Activated CD4-positive, alpha-beta T cell treated with anti-CD3 and anti-CD28 coated beads, Interleukin-2, amount 10 ng/mL, durations not matched to agents 7 days and 5 days (primary cell): ENCODE measurements at regions not wholly inside any gene's neighbourhood (a gene's known extent, or its start where the extent isn't known, plus 50 kb on each side); places are given as distances from the start of the nearest gene placed in this dataset.

ENCODE experiments used
- CTCF ChIA-PET: fragments of 350-600 bp; sonication (Branson Sonifier 250); formaldehyde crosslinking; loops from one replicate; lab custom pipeline; 2021; ENCODE audit warnings: antibody characterized with exemption; lab: Charles Lee
- POLR2A ChIA-PET: fragments of 350-600 bp; sonication (Branson Sonifier 250); formaldehyde crosslinking; loops from one replicate; lab custom pipeline; 2021; ENCODE audit warnings: antibody characterized with exemption; lab: Charles Lee
- DNase-seq: peaks from one replicate; pipeline ENCODE4 v3.0.0-alpha.2; 2020
- H3K27ac Mint-ChIP-seq: one replicate; pipeline ENCODE4 v1.8.0; 2021; ENCODE audit warnings: mild to moderate bottlenecking, moderate library complexity, mixed read lengths
- H3K27me3 Mint-ChIP-seq: one replicate; pipeline ENCODE4 v1.8.0; 2021; ENCODE audit warnings: mixed read lengths
- H3K36me3 Mint-ChIP-seq: one replicate; pipeline ENCODE4 v1.8.0; 2021; ENCODE audit warnings: low read depth, mixed read lengths
- H3K4me1 Mint-ChIP-seq: one replicate; pipeline ENCODE4 v1.8.0; 2021; ENCODE audit warnings: mixed read lengths
- H3K4me3 Mint-ChIP-seq: one replicate; pipeline ENCODE4 v1.8.0; 2021; ENCODE audit warnings: mild to moderate bottlenecking, moderate library complexity, mixed read lengths
- H3K9me3 Mint-ChIP-seq: one replicate; pipeline ENCODE4 v1.8.0; 2021; ENCODE audit warnings: mixed read lengths

DNA sequence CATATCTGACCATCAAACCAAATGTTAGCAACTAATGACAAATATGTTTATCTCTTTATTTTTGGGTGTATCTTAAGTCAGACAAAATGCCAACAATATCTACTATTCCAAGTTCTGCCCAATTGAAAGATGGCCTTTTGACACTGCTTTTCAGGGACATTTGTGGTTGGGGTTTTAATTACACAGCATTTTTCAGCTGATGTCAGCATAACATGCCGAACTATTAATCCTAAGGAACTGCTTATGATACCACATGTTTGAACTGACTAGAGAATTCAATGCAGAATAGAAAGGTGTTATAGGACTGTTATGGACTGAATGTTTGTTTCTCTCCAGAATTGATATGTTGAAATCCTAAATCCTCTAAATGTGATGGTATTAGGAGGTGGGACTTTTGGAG lies 445.1 kb downstream of the TMA16 start:
- H3K27me3 Mint-ChIP-seq = no peaks in the 10 kb centered on the region

DNA sequence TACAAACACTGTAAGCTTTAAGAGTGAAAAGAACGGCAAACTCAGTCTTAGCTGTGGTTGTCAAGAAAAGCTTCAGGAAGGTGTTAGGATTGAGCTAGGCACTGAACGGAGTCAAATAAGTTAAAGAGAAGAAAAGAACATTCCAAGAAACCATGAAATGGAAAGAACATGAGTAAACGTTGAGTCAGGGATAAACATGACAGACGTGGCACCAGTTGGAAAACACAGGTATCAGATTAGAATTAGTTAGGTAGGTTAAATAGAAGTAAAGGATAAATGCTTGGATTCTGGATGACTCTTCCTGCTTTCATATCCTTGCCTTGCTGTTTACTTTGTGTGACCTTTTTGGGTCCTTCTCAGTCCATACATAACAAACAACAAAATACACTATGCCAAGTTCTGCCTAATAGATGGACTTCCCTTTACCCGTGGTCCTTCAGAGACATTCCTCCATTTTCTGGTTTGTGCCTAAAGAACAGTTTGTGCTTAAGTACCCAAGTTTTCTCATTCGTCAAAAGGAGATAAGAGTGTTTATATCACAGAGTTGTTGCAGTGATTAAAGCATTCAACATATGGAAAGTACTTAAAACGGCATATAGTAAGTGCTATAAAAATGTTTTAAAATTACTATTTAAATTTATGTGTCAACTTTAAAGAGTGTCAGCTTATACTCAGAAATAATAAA lies 446.9 kb downstream of the TMA16 start:
- Mint-ChIP-seq H3K27me3 (no peaks in the 10 kb centered on the region), H3K9me3 (peaks cover 2% of the 10 kb centered on the region), H3K27ac (no peak overlapping the region), H3K4me3 (no peak overlapping the region), H3K4me1 (no peaks in the 10 kb centered on the region), H3K36me3 (no peaks in the 10 kb centered on the region)
- DNase-seq = no peak
- ChIA-PET CTCF (no interaction called here), POLR2A (no interaction called here)

More for the DNA sequence above, 445.1 kb downstream of the TMA16 start:
- no peak for DNase-seq
- Mint-ChIP-seq H3K9me3 (peaks cover 2% of the 10 kb centered on the region), H3K4me1 (no peaks in the 10 kb centered on the region), H3K4me3 (no peak overlapping the region), H3K27ac (no peak overlapping the region), H3K36me3 (no peaks in the 10 kb centered on the region)
- ChIA-PET POLR2A (no interaction called here), CTCF (no interaction called here)

DNA sequence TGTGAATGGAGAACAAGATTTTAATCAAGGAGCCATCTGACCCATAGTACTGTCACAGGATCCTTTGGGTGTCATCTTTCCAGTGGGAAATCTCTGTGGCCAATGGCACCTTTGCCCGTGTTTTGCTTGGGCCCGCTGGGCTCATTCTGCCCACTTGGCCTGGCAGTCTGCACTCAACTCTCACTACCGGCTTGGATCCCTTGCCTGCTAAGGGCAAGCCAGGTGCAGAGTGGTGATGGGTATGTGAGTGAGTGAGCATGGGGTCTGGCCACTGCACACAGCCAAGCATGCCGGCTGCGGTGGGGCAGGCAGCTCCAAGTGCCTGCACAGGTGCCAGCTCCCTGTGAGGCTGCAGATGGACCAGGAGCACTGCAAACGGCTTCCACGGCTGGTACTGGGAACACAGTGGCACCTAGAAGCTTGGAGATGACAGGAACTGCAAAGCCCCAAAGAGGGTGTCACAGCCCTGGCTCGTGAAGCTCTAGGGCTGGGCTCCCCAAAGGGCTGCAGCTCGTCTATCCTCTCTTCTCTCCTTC lies 454.5 kb downstream of the TMA16 start:
- POLR2A ChIA-PET = no interaction called here
- DNase-seq = no peak
- H3K36me3 Mint-ChIP-seq = no peaks in the 10 kb centered on the region
- H3K4me3 Mint-ChIP-seq = no peak overlapping the region
- peaks cover 4% of the 10 kb centered on the region for H3K9me3 Mint-ChIP-seq
- H3K27me3 Mint-ChIP-seq = no peaks in the 10 kb centered on the region
- no peaks in the 10 kb centered on the region for H3K4me1 Mint-ChIP-seq
- no peak overlapping the region for H3K27ac Mint-ChIP-seq
- CTCF ChIA-PET = no interaction called here

DNA sequence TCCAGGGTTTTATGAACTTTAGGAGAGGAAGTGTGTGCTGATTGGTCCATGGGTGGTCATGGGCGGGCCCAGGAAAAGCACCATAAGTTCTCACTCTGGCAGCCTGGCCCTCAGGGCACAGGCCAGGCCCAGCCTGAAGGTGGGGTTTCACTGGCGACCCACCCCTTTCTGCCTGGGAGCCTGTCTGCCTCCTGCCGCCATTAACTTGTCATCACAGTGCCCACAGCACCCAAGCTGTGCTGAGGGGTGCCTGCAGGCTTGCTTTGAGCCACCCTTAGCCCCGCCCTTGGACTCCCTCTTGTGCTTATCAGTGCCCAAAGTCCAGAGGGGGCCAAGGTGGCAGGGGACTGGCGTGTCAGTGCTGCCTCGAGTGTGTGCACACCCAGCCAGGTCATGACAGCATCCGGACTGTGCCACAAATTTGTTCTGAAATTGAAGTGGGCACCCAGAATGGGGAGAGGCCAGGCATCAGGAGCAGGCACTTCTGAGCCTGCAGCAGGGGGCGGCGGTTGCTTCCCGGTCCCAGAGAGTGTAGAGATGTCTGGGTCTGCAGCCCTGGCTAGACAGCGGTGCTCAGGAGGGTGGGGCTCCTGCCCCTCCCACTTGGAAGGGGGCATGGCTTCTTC lies 455.6 kb downstream of the TMA16 start:
- no peaks in the 10 kb centered on the region for H3K36me3 Mint-ChIP-seq
- H3K27ac Mint-ChIP-seq = no peak overlapping the region
- ChIA-PET POLR2A (no interaction called here), CTCF (no interaction called here)
- DNase-seq = no peak
- H3K27me3 Mint-ChIP-seq = no peaks in the 10 kb centered on the region
- no peaks in the 10 kb centered on the region for H3K4me1 Mint-ChIP-seq
- H3K4me3 Mint-ChIP-seq = no peak overlapping the region
- peaks cover 4% of the 10 kb centered on the region for H3K9me3 Mint-ChIP-seq

DNA sequence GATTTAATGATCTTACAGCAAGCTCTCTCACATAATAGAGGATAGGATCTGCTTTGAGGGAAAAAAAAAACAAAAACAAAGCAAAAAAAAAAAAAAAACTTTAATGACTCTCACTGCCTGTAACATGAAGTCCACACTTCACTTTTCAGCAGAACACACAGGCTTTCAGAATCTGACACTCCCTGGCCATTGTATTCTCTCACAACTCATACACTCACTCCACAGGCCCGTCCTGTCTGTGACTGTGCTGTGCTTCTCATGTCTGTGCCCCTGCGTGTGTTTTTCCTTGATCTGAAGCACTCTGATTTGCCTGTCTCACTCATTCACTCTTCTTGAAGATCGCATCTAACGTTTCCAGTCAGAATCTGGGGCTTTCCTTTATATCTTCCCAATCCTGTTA lies 460.8 kb downstream of the TMA16 start:
- H3K4me3 Mint-ChIP-seq = no peak overlapping the region
- ChIA-PET CTCF (no interaction called here), POLR2A (no interaction called here)
- H3K4me1 Mint-ChIP-seq = no peaks in the 10 kb centered on the region
- H3K27me3 Mint-ChIP-seq = no peaks in the 10 kb centered on the region
- no peak for DNase-seq
- H3K36me3 Mint-ChIP-seq = no peaks in the 10 kb centered on the region
- H3K27ac Mint-ChIP-seq = no peak overlapping the region
- no peaks in the 10 kb centered on the region for H3K9me3 Mint-ChIP-seq

DNA sequence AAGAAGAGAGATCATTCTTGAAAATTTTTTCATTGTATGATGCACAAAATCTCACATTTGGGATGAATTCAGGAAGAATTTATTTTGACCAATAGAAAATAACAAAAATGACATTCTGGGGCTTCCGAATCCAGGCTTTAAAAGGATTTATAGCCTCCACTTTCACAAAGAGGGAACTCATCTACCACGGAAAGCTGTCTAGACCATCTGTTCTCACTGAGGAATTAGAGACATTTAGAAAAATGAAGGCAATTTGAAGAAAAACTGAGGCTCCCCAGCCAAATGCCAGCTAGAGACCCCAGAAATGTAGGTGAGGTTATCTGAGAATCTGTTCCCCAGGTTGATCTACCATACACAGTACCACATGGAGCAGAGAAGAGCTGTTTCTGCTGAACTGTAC lies 464.3 kb downstream of the TMA16 start:
- H3K27ac Mint-ChIP-seq = no peak overlapping the region
- H3K36me3 Mint-ChIP-seq = no peaks in the 10 kb centered on the region
- ChIA-PET CTCF (no interaction called here), POLR2A (no interaction called here)
- no peaks in the 10 kb centered on the region for H3K9me3 Mint-ChIP-seq
- no peaks in the 10 kb centered on the region for H3K4me1 Mint-ChIP-seq
- H3K27me3 Mint-ChIP-seq = no peaks in the 10 kb centered on the region
- no peak for DNase-seq
- no peak overlapping the region for H3K4me3 Mint-ChIP-seq

DNA sequence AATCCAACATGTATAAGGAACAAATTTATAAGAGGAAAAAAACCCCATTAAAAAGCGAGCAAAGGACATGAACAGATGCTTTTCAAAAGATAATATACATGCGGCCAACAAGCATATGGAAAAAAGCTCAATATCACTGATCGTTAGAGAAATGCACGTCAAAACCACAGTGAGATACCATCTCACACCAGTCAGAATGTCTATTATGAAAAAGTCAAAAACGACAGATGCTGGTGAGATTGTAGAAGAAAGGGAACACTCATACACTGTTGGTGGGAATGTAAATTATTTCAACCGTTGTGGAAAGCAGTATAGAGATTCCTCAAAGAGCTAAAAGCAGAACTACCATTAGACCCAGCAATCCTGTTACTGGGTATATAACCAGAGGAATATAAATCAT lies 465.4 kb downstream of the TMA16 start:
- Mint-ChIP-seq H3K4me3 (no peak overlapping the region), H3K4me1 (no peaks in the 10 kb centered on the region), H3K9me3 (no peaks in the 10 kb centered on the region), H3K27ac (no peak overlapping the region), H3K27me3 (no peaks in the 10 kb centered on the region), H3K36me3 (no peaks in the 10 kb centered on the region)
- ChIA-PET POLR2A (no interaction called here), CTCF (no interaction called here)
- no peak for DNase-seq

DNA sequence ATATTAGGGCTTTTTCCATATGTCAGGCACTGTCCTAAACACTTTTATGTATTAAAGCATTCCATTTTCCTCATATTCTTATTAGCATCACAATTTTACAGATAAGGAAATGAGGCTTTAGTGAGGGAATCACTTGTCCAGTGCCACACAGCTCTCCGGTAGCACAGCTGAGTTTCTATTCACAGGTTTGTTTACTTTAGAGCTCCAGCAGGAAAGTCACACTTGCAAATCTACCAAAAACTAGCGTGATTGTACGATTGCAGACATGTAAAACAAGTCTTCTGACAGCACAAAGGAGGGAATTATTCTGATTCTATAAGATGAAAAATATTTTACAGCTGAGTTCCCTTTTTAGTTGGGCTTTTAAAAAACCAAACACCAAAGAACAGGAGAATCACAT lies 472.1 kb downstream of the TMA16 start:
- no peaks in the 10 kb centered on the region for H3K36me3 Mint-ChIP-seq
- ChIA-PET CTCF (interaction anchor here (0.6 kb wide), 1 partner anchor 12 kb away, joined by 4 read pairs; no protein-coding TSS in a partner anchor), POLR2A (no interaction called here)
- DNase-seq = no peak
- no peak overlapping the region for H3K4me3 Mint-ChIP-seq
- H3K9me3 Mint-ChIP-seq = no peaks in the 10 kb centered on the region
- no peaks in the 10 kb centered on the region for H3K4me1 Mint-ChIP-seq
- H3K27me3 Mint-ChIP-seq = no peaks in the 10 kb centered on the region
- no peak overlapping the region for H3K27ac Mint-ChIP-seq

DNA sequence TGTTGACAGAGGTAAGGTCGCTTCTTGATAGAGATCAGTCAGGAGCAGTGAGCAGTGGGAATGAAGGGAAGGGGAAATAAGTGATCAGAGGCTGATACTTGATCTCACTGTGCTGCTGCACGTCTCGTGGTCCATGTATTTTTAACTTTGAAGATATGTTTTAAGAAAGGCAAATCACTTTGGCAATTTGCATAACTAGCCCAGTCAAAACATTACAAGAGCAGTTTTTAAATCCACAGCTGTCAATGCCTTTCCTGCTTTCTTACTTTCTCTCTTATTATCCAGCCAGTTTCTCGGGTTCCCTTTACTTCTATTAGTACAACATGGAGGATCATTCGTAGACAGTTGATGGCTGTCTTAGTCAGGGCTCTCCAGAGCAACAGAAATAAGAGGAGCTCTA lies 472.8 kb downstream of the TMA16 start:
- H3K36me3 Mint-ChIP-seq = no peaks in the 10 kb centered on the region
- CTCF ChIA-PET = no interaction called here
- POLR2A ChIA-PET = no interaction called here
- no peaks in the 10 kb centered on the region for H3K27me3 Mint-ChIP-seq
- no peaks in the 10 kb centered on the region for H3K9me3 Mint-ChIP-seq
- H3K4me1 Mint-ChIP-seq = no peaks in the 10 kb centered on the region
- no peak for DNase-seq
- H3K4me3 Mint-ChIP-seq = no peak overlapping the region
- H3K27ac Mint-ChIP-seq = no peak overlapping the region

DNA sequence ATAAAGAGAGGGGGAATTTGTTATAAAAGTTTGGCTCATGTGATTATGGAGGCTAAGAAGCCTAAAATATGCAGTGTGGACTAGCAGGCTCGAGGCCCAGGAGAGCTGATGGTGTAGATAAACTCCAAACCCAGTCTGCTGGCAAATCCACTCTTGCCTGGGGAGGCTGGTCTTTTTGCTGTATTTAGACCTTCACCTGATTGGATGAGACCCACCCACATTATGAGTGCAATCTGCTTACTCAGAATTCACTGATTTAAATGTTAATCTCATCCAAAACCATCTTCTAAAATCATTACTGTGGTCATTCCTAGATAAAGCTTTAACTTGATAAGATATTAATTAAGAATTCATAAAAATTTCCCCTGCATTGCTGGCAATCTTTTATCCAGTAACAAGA lies 473.2 kb downstream of the TMA16 start:
- H3K27me3 Mint-ChIP-seq = no peaks in the 10 kb centered on the region
- no peaks in the 10 kb centered on the region for H3K4me1 Mint-ChIP-seq
- H3K27ac Mint-ChIP-seq = no peak overlapping the region
- ChIA-PET CTCF (no interaction called here), POLR2A (no interaction called here)
- no peaks in the 10 kb centered on the region for H3K9me3 Mint-ChIP-seq
- no peak overlapping the region for H3K4me3 Mint-ChIP-seq
- H3K36me3 Mint-ChIP-seq = no peaks in the 10 kb centered on the region
- no peak for DNase-seq

DNA sequence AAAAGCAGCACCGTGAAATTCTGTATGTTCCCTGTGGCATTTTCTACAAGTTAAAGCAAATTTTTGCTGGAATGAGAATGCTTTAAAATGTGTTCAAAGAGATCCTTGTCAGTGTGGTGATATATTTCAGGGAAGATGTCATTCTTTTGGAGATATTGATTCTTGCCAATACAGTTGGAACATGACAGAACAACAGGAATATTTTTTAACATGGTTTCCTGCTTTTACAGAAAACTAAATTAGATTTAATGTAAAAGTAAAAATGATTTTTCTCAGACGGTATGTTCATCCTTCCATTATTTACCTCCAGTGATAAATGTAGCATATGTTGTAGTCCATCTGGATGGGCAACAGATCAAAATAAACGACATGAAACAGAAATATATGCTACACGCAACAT lies 474.8 kb downstream of the TMA16 start:
- H3K27ac Mint-ChIP-seq = no peak overlapping the region
- H3K4me3 Mint-ChIP-seq = no peak overlapping the region
- no peaks in the 10 kb centered on the region for H3K36me3 Mint-ChIP-seq
- no peaks in the 10 kb centered on the region for H3K4me1 Mint-ChIP-seq
- POLR2A ChIA-PET = no interaction called here
- H3K27me3 Mint-ChIP-seq = no peaks in the 10 kb centered on the region
- CTCF ChIA-PET = no interaction called here
- H3K9me3 Mint-ChIP-seq = no peaks in the 10 kb centered on the region
- DNase-seq = no peak

DNA sequence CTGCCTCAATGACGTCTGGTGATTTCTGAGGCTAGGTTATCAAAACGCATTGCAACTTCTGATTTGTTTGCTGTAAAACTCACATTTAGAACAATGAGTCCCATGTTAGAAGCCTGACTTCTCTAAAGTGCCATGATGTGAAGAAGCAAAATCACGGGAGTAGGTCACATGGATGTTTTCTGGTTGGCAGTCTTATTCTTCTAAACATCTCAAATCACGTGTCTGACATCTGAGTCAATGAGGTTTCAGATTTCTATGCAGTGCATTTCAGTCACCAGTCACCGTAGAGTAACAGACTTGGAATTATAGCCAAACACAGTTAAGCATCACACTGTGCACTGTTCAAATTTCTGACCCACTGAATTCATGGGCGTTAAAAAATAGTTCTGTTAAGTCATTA lies 482.1 kb downstream of the TMA16 start:
- no peak for DNase-seq
- no peaks in the 10 kb centered on the region for H3K4me1 Mint-ChIP-seq
- no peaks in the 10 kb centered on the region for H3K27me3 Mint-ChIP-seq
- ChIA-PET POLR2A (no interaction called here), CTCF (no interaction called here)
- no peaks in the 10 kb centered on the region for H3K9me3 Mint-ChIP-seq
- no peak overlapping the region for H3K4me3 Mint-ChIP-seq
- no peak overlapping the region for H3K27ac Mint-ChIP-seq
- no peaks in the 10 kb centered on the region for H3K36me3 Mint-ChIP-seq

DNA sequence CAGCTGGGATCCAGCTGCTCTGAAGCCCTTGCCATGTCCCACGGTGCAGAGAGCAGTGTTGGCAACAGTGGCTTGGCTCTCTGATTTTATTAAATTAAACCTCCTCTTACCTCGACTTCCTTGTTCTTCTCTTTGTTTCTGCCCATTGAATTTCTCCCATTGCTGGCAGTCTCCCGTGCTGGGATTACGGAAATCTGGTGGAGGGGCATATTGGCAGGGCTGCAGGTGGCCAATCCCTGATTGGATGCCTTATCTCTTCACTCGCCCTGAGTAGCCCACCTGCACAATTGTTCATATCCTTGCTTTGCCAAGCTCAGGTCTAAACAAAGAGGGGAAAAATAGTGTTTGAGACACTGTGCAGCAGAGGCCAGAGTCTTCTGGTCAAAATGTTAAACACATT lies 493.9 kb downstream of the TMA16 start:
- Mint-ChIP-seq H3K4me1 (no peaks in the 10 kb centered on the region), H3K4me3 (no peak overlapping the region), H3K27me3 (no peaks in the 10 kb centered on the region), H3K36me3 (no peaks in the 10 kb centered on the region), H3K9me3 (no peaks in the 10 kb centered on the region), H3K27ac (no peak overlapping the region)
- POLR2A ChIA-PET = no interaction called here
- no peak for DNase-seq
- CTCF ChIA-PET = no interaction called here

DNA sequence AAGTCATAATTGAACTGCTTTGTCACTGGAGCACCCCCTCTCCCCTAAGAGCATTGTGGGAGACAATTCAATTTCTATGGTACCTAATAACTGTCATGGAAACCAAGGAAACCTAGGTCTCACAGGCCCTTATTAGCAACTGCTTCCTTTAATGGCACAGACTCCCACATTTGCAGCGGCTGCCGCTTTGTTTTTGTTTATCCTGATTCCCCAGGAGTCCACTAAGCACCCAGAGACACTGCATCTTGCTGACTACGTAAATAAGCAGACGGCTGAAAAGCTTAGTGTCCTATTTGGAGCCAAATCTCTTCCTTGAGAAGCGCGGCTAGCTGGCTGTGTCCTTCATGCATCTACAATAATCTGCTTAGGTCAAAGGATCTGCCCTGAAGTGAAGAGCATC lies 494.4 kb downstream of the TMA16 start:
- Mint-ChIP-seq H3K27me3 (no peaks in the 10 kb centered on the region), H3K36me3 (no peaks in the 10 kb centered on the region), H3K27ac (no peak overlapping the region), H3K4me1 (no peaks in the 10 kb centered on the region), H3K9me3 (no peaks in the 10 kb centered on the region), H3K4me3 (no peak overlapping the region)
- POLR2A ChIA-PET = no interaction called here
- CTCF ChIA-PET = no interaction called here
- no peak for DNase-seq
